ENCODE measurements at regions not wholly inside any gene's neighbourhood (a gene's known extent, or its start where the extent isn't known, plus 50 kb on each side); places are given as distances from the start of the nearest gene placed in this dataset.

DNA sequence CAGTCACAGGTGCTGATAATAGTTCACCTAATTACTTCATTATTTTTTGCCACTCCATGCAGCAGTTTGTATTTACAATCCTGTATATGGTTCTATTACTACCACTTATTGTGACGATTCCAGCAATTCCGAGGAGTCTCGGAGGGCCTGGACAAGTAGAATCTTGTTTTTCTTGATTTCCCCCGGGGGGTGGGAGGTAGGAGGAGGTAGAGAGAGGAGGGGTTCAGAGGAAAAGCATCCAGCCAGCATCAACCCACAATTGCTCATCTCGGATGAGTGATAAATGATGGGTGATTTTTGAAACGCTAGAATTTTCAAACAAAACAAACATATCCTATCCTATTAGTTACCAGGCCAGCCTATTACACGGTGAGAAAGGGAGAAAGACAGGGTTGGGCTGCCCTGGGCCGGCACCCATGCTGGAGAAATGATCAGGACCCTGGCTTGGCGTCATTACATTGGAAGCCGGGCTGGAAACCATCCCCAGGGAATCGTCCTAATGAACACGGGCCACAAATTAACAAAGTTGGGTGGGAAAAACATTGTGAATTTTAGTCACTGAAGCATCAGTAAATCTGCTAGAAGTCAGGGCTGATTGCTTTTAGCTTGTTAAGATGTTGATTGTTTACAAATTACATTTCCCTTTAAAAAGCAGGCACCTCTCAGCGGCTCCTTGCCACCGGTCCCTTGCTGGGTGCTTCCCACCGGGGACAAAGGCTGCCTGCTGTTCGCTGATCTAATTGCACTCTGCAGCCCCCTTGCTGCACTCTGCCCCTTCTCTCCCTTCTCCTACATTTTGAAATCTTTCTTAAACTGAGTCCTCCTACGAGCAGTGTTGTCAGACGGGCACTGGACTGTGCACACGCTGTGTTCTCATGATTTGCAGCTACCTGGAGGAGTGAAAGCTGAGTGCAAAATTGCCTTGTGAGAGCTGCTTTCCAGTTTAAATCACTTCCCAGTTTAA is 95.5 kb downstream of the FAM204A start:
- in situ Hi-C loops (cut with HindIII; ENCODE audit: low pct_unique_long_range_greater_than_20kb, low sequenced_read_pairs): no loop called here
- DNase-seq (ENCODE audit: low read depth, low spot score): no peak

DNA sequence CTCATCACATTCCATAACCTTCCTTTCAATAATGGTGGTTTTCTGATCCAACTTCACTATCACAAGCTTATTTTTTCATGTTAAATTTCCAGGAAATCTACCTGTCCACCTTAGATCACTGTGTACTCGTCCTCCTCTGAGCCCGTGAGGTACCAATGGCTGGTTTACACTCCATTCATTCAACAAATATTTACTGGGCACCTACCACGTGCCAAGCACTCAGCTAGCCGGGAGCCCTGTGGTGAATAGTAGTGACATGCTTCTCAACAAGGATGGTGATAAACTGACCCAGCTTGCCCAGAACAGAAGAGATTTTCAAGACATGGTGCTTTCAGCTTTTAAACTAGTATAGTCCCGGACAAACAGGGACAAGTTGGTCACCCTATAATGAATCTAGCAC is 98.2 kb downstream of the FAM204A start:
- in situ Hi-C loops (cut with HindIII; ENCODE audit: low pct_unique_long_range_greater_than_20kb, low sequenced_read_pairs): no loop called here
- no peak for DNase-seq (ENCODE audit: low read depth, low spot score)

DNA sequence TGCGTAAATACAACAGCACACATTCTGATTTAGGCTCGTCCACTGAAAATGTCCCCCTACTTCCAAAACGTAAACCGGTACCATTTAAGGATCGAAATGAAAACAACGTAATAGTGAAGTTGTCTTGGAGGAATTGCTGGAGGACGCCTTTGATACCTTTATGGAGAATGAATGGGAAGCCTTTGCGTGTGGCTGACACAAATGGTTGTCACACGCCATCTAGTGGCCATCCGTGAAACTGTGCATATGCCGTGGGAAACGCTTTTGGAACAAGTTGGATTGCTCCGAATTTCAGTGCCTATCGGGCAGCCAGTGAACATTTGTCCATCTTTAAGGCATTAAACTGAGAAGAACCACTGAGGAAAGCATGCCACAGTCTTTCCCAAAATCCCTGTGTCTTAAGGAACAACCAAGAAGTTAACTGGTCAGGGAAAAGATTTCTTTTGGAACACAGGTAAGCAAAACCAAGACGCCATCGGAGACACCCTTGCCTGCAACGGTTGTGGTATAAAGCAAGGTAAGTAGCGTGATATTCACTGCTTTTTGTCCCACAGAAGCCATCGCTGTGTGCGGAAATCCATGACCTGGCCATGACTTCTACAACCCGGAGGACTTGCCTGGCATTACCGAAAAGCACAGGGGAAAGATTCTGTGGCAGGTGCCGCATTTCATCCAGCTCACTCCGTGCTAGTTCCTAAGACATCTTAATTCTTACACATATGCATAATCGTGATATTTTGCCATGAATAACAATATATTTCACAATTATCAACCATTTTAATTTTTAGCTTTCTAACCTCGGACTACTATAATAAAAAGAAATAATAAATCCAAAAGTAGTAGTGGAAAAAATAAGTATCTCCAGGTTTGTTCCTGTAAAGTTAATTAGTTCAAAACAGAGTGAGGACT is 100.6 kb downstream of the FAM204A start:
- in situ Hi-C loops (cut with HindIII; ENCODE audit: low pct_unique_long_range_greater_than_20kb, low sequenced_read_pairs): no loop called here

DNA sequence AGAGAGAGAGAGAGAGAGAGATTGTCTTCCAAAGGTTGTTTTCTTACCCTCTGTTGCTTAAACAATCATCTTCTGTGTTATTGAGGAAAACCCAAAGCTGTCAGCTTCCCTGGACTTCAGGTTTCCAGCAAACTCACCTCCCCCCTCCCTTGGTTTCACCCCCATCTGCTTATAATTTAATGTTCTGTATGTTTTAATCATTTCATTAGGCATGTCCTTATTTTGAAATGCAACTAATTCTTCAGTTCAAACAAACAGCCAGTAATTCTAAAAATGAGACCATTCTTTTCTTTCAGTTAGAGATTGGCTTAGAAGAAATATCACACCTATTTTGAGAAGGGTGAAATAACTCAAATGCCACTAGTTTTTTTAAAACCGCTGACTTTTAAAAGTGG is 102.9 kb downstream of the FAM204A start:
- no peak for DNase-seq (ENCODE audit: low read depth, low spot score)
- in situ Hi-C loops (cut with HindIII; ENCODE audit: low pct_unique_long_range_greater_than_20kb, low sequenced_read_pairs): no loop called here

More for the DNA sequence above, 100.6 kb downstream of the FAM204A start:
- DNase-seq (ENCODE audit: low read depth, low spot score): peak; percentile 84

DNA sequence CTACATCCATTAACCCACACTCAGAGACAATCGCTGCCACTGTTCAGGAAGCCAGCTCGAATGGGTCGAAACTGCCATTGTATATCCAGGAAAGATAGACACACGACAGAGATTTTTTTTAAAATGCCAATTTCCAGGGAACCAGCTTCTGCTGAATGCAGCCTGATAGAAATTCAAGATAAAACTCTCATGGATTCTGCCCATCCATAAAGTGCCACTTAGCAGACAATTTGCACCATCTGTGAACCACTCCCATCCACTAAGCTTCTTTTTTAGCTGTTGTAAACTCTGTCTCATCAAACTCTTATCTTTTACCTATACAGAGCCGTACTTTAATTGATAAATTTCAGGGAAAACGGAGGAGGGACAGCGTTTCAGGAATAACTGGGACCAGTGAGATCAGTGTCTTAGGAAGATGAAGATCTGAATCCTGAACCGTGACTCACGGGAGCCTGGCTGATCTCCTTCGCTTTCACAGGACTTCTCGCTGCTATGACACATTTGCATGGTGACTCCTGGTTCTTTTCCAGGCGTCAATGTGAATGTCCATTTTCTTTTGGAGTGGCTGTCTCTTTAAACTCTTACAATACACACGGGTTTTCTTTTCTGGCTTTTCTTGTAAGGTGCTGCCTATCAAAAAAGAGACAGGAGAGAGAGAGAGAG is 103.4 kb downstream of the FAM204A start:
- DNase-seq (ENCODE audit: low read depth, low spot score): no peak
- in situ Hi-C loops (cut with HindIII; ENCODE audit: low pct_unique_long_range_greater_than_20kb, low sequenced_read_pairs): no loop called here

DNA sequence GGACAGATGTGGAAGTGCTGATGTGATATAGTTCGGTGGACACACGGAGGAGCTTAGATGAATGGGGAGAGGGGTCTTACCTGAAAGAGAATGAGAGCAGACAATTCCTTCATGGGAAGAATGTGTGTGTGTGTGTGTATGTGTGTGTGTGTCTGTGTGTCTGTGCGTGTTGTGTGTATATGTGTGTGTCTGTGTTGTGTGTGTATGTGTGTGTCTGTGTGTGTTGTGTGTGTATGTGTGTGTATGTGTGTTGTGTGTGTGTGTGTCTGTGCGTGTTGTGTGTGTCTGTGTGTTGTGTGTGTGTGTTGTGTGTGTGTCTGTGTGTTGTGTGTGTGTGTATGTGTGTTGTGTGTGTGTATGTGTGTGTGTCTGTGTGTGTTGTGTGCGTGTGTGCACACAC is 104.2 kb downstream of the FAM204A start:
- no peak for DNase-seq (ENCODE audit: low read depth, low spot score)
- in situ Hi-C loops (cut with HindIII; ENCODE audit: low pct_unique_long_range_greater_than_20kb, low sequenced_read_pairs): no loop called here

DNA sequence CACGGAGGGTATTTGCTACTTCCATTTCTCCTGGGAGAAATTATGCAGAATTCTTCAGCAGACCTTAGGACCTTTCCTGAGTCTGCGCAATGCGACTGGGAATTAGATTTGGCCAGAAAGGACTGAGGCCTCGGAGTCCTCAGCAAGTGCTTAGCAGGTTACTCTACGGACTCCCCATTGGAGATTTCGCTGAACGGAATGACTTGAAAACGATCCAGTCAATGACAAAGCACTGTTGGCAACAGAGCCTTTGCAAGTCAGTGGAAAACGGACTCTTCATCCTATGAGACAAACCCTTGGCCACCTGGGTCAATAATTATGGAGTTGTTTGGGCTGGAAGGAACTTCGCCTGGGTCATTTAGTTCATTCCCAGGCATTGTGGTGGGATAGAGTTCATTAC is 107.4 kb downstream of the FAM204A start:
- in situ Hi-C loops (cut with HindIII; ENCODE audit: low pct_unique_long_range_greater_than_20kb, low sequenced_read_pairs): no loop called here
- DNase-seq (ENCODE audit: low read depth, low spot score): no peak

DNA sequence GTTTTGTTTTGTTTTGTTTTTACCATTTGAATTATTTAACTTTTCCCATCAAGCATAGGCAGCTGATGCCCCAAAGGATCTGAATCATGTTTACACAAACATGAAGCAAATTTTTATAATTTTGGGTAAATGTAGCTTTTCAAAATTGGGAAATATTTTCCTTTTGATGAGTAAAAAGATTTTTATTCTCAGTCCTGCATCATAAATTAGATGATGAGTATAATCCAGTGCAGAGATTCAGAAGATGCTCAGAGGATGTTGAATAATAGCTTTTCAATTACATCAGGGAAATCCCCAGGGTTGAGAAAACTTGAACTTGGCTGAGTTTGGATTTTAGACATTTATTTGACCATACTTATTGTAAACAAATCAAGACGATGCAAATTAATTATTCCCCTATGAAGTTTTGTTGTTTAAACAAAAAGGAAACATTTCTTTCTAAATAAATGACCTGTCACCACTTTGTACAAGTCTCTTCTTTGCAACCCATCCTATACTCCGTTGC is 121.7 kb downstream of the FAM204A start:
- in situ Hi-C loops (cut with HindIII; ENCODE audit: low pct_unique_long_range_greater_than_20kb, low sequenced_read_pairs): no loop called here
- no peak for DNase-seq (ENCODE audit: low read depth, low spot score)

DNA sequence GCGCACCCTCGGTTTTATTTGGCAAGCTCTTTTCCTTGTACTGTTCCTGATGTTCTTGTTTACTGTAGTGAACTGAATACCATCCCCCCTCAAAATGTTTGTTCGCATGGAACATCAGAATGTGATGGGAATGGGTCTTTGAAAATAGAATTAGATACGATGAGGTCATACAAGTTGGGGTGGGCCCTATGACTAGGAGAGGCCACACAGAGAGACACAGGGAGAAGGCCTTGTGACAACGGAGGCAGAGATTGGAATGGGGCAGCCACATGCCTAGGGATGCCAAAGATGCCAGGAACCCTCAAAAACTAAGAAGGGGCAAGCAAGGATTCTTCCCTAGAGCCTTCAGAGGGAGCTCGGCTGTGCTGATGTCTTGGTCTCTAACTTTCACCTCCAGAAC is 123.6 kb downstream of the FAM204A start:
- in situ Hi-C loops (cut with HindIII; ENCODE audit: low pct_unique_long_range_greater_than_20kb, low sequenced_read_pairs): no loop called here
- DNase-seq (ENCODE audit: low read depth, low spot score): no peak

DNA sequence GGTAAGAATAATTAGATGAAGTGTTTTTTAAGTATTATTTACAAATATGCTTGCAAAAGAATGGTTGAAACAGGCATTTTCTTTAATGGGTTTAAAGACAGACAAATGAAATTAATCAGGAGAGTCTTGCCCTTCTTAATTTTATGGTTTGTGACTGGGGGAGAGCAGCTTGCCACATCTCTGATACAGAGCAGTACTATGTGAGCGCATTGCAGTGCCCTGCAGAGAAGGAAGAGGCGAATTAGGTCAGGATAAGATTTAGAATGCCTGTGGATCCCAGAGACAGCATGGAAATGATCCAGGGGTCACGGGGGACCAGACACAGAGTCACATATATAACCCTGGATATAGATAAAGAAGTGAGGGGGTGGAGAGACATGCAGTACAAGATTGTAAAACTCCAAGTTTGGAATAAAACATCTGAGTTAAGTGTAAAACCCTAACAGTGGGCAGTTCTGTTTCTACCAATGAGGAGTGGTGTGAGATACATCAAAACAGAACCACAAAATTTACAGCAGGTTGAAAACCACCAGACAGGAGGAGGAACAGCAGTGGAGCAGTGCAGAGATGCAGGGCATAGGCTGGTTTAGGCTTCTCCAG is 125.5 kb downstream of the FAM204A start:
- in situ Hi-C loops (cut with HindIII; ENCODE audit: low pct_unique_long_range_greater_than_20kb, low sequenced_read_pairs): no loop called here
- DNase-seq (ENCODE audit: low read depth, low spot score): no peak

DNA sequence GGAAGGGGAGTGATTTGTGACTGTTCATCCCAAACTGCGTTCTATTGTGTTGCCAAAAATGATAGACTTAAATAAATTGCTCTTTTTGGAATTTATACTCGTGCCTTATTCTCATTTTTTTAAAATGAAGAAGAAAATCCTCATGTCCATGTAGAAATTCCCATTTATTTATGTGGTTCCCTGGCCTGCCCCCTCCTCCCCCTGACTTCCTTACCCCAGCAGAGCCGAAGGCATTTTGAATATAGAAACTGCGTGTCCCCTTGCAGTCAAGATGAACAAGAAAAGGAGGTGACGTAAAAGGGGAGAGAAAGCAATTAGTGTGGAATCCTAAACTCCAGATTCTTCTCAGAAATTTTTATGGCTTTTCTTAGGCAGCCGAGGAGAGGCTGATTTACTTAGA is 126.1 kb downstream of the FAM204A start:
- in situ Hi-C loops (cut with HindIII; ENCODE audit: low pct_unique_long_range_greater_than_20kb, low sequenced_read_pairs): no loop called here
- no peak for DNase-seq (ENCODE audit: low read depth, low spot score)

DNA sequence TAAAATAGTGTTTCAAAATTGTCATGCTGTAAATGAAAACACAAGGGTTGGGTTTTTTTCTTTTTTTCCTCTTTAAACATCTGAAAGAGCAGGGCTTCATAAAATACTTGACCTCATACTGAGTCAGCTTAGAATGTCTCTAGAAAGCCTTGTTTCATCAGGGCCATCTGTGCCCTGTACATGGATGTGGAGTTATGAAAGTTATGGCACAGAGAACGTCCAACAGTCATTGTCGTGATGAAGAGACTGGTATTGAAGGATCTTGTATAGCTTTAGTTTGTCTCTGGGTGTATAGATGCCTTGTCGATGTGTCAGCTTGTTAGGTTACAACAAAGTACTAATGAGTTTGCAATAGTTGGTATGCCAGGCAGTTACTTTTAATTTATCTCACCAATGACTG is 127.3 kb downstream of the FAM204A start:
- no peak for DNase-seq (ENCODE audit: low read depth, low spot score)
- in situ Hi-C loops (cut with HindIII; ENCODE audit: low pct_unique_long_range_greater_than_20kb, low sequenced_read_pairs): no loop called here

DNA sequence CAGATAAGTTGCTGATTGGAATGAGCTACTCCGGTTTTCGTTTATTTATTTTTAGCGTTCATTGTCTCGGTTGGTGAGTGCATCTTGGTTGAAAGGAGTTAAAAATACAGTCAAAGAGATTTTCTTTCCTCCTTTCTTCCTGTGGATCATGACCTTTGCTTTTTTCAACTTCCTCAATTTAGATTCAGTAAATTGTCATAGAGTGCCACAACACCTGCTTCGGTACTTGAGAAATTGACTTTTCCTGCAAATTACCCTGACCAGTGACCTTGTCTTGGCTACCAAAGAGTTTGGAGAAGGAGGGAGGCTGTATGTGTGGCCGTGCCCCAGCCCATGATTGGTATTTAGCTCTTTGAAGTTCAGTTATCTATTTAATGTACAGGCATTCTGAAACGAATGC is 128.7 kb downstream of the FAM204A start:
- no peak for DNase-seq (ENCODE audit: low read depth, low spot score)
- in situ Hi-C loops (cut with HindIII; ENCODE audit: low pct_unique_long_range_greater_than_20kb, low sequenced_read_pairs): no loop called here

DNA sequence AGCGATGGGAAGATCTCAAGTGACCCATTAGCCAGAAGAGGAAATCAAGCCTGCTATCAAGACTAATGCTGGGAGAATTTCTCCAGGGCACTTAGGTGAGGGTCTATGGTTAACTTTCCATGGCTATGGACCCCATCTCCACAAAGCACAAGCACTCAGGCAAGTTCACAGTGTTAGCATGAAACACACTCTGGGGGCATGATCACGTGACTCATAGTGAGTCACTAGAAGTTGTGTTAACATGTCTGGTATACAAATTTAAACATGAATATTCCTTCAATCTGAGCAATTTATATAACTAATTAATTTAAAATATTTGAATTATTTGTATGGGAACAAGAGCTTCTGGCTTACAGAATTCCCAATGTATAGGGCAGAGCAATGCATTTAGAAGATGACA is 131.8 kb downstream of the FAM204A start:
- no peak for DNase-seq (ENCODE audit: low read depth, low spot score)
- in situ Hi-C loops (cut with HindIII; ENCODE audit: low pct_unique_long_range_greater_than_20kb, low sequenced_read_pairs): no loop called here

DNA sequence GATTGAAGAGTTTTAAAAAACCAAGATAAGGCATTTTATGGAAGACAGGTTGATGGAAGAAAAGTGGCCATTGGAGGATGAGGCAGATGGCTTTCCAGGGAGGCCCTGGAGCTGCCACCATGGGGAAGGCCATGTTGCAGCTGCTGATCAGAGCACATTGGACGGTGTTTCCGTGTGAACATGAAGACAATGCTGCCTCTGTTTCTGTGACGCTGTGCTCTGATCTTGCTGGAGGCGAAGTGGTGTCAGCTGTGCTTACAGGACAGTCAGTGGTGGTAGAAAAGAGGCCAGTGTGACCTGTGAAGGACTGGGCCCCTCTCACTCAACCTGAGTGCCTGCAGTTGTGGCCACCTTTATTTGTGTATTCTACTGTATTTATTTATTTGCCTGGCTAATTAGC is 132.9 kb downstream of the FAM204A start:
- in situ Hi-C loops (cut with HindIII; ENCODE audit: low pct_unique_long_range_greater_than_20kb, low sequenced_read_pairs): no loop called here
- DNase-seq (ENCODE audit: low read depth, low spot score): peak; percentile 88

DNA sequence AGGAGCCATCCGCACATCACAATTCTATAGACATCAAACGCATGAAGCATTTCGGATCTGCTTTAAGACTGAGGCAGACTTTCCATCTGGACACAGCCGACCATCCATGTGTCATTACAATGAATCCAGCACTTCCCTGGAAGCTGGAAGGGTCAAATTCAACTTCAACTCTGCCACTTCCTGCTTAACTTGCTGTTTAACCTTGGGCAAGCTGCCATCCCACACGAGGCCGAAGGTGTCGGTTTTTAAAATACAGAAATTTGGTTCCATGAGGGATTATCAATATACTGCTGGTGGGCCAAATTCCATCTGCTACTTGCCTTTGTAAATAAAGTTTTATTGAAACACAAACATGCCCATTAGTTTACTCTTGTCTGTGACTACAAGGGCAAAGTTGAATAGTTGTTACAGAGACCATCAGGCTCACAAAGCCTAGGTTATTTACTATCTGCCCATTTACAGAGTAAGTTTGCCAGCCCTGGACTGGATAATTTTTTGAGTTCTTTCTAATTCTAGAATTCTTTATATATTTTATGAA is 134.6 kb downstream of the FAM204A start:
- no peak for DNase-seq (ENCODE audit: low read depth, low spot score)
- in situ Hi-C loops (cut with HindIII; ENCODE audit: low pct_unique_long_range_greater_than_20kb, low sequenced_read_pairs): no loop called here

DNA sequence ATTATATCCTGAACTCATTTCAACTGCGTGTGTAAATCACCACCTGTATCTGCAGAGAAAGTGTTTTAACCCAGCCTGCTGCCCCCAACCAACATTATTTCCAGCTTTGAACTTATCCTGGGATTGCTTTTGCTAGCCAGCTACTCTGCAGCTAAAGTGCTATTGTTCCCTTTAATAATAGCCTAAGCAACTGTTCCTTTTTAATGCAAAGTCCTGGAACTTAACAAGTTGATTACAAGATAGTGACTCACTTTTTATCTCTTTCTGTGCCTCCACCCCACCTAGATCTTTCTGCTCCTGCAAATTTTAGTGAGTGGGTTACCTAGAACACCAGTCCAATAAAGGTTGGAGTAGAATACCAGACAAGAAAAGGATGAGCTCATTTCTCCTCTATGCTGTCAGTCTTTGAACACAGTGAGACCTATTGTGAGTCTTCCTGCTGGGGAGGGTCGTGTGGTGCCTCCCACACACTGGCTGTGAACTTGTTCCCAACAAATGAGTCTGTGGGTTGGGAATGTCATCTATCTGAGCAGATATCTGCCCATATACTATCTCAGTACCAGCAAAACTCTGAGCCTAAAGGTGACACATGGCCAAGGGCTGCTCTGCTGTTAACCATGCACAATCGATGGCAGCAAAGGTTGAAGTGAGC is 137.7 kb downstream of the FAM204A start:
- in situ Hi-C loops (cut with HindIII; ENCODE audit: low pct_unique_long_range_greater_than_20kb, low sequenced_read_pairs): no loop called here

More for the DNA sequence above, 137.7 kb downstream of the FAM204A start:
- DNase-seq (ENCODE audit: low read depth, low spot score): no peak

All from SK-MEL-5 (cell line).